ENCODE measurements at regions not wholly inside any gene's neighbourhood (a gene's known extent, or its start where the extent isn't known, plus 50 kb on each side); places are given as distances from the start of the nearest gene placed in this dataset.

GRCh38 chr6:71048320-71049164 lies 91.7 kb upstream of the B3GAT2 start:
- TF ChIP-seq SIN3A (IDR thresholded peaks at IDR 0.05; ENCODE audit: borderline replicate concordance, insufficient read depth, low read length) = no peak
- no peak for TF ChIP-seq TAF1 (IDR thresholded peaks at IDR 0.05; ENCODE audit: borderline replicate concordance, insufficient read depth, low read length)
- TF ChIP-seq POLR2AphosphoS5 (IDR thresholded peaks at IDR 0.05; ENCODE audit: low read depth, low read length) = no peak
- no peak for TF ChIP-seq REST (IDR thresholded peaks at IDR 0.05; ENCODE audit: insufficient read depth in 1 of 2, low read depth in 2 of 2, low read length in 2 of 2)
- no peak for TF ChIP-seq FOXP2 (optimal IDR thresholded peaks at IDR 0.05; ENCODE audit: borderline replicate concordance, extremely low read depth, extremely low read length, insufficient read depth)

Data from PFSK-1 (cell line).